ENCODE measurements at regions not wholly inside any gene's neighbourhood (a gene's known extent, or its start where the extent isn't known, plus 50 kb on each side); places are given as distances from the start of the nearest gene placed in this dataset.

GRCh38 chr9:108104991-108105390, 615.4 kb upstream of the KLF4 start:
- H3K4me1 ChIP-seq (ENCODE audit: control insufficient read depth, insufficient read depth, low read length): peaks cover 62% of the 10 kb centered on the region
- H3K9me3 ChIP-seq (ENCODE audit: control insufficient read depth, low read length): no peaks in the 10 kb centered on the region
- H3K36me3 ChIP-seq (ENCODE audit: control insufficient read depth, insufficient read depth, low read length): no peaks in the 10 kb centered on the region
- no peak overlapping the region for H3K9ac ChIP-seq (ENCODE audit: low read length)
- no peak overlapping the region for H3K4me3 ChIP-seq (ENCODE audit: low read length)
- no peaks in the 10 kb centered on the region for H3K27me3 ChIP-seq (ENCODE audit: control insufficient read depth, insufficient read depth, low read length)

- Histone ChIP-seq H3K4me1 (ENCODE audit: control insufficient read depth, insufficient read depth, low read length) (peaks cover 55% of the 10 kb centered on the region), H3K36me3 (ENCODE audit: control insufficient read depth, insufficient read depth, low read length) (no peaks in the 10 kb centered on the region), H3K4me3 (ENCODE audit: low read length) (no peak overlapping the region), H3K9me3 (ENCODE audit: control insufficient read depth, low read length) (no peaks in the 10 kb centered on the region), H3K9ac (ENCODE audit: low read length) (no peak overlapping the region), H3K27me3 (ENCODE audit: control insufficient read depth, insufficient read depth, low read length) (no peaks in the 10 kb centered on the region)
These were observed 613.6 kb upstream of the KLF4 start for GRCh38 chr9:108103046-108103693.

- H3K9ac ChIP-seq (ENCODE audit: low read length): no peak overlapping the region
- peaks cover 53% of the 10 kb centered on the region for H3K4me1 ChIP-seq (ENCODE audit: control insufficient read depth, insufficient read depth, low read length)
- H3K9me3 ChIP-seq (ENCODE audit: control insufficient read depth, low read length): no peaks in the 10 kb centered on the region
- no peak overlapping the region for H3K4me3 ChIP-seq (ENCODE audit: low read length)
- H3K27me3 ChIP-seq (ENCODE audit: control insufficient read depth, insufficient read depth, low read length): no peaks in the 10 kb centered on the region
- H3K36me3 ChIP-seq (ENCODE audit: control insufficient read depth, insufficient read depth, low read length): no peaks in the 10 kb centered on the region
These were observed 611.8 kb upstream of the KLF4 start for GRCh38 chr9:108101410-108101809.

GRCh38 chr9:108100571-108100970, 611.0 kb upstream of the KLF4 start:
- Histone ChIP-seq H3K4me3 (ENCODE audit: low read length) (peak overlapping the region; percentile 10), H3K9me3 (ENCODE audit: control insufficient read depth, low read length) (no peaks in the 10 kb centered on the region), H3K4me1 (ENCODE audit: control insufficient read depth, insufficient read depth, low read length) (peaks cover 46% of the 10 kb centered on the region), H3K9ac (ENCODE audit: low read length) (no peak overlapping the region), H3K27me3 (ENCODE audit: control insufficient read depth, insufficient read depth, low read length) (no peaks in the 10 kb centered on the region), H3K36me3 (ENCODE audit: control insufficient read depth, insufficient read depth, low read length) (no peaks in the 10 kb centered on the region)

GRCh38 chr9:108099854-108100253, 610.3 kb upstream of the KLF4 start:
- no peak overlapping the region for H3K9ac ChIP-seq (ENCODE audit: low read length)
- H3K27me3 ChIP-seq (ENCODE audit: control insufficient read depth, insufficient read depth, low read length): no peaks in the 10 kb centered on the region
- H3K9me3 ChIP-seq (ENCODE audit: control insufficient read depth, low read length): no peaks in the 10 kb centered on the region
- H3K36me3 ChIP-seq (ENCODE audit: control insufficient read depth, insufficient read depth, low read length): no peaks in the 10 kb centered on the region
- no peak overlapping the region for H3K4me3 ChIP-seq (ENCODE audit: low read length)
- H3K4me1 ChIP-seq (ENCODE audit: control insufficient read depth, insufficient read depth, low read length): peaks cover 46% of the 10 kb centered on the region

GRCh38 chr9:108095496-108095895, 605.9 kb upstream of the KLF4 start:
- peaks cover 31% of the 10 kb centered on the region for H3K4me1 ChIP-seq (ENCODE audit: control insufficient read depth, insufficient read depth, low read length)
- no peaks in the 10 kb centered on the region for H3K36me3 ChIP-seq (ENCODE audit: control insufficient read depth, insufficient read depth, low read length)
- H3K9me3 ChIP-seq (ENCODE audit: control insufficient read depth, low read length): no peaks in the 10 kb centered on the region
- no peaks in the 10 kb centered on the region for H3K27me3 ChIP-seq (ENCODE audit: control insufficient read depth, insufficient read depth, low read length)
- no peak overlapping the region for H3K9ac ChIP-seq (ENCODE audit: low read length)
- no peak overlapping the region for H3K4me3 ChIP-seq (ENCODE audit: low read length)

GRCh38 chr9:108094676-108094993, 605.1 kb upstream of the KLF4 start:
- Histone ChIP-seq H3K9ac (ENCODE audit: low read length) (no peak overlapping the region), H3K27me3 (ENCODE audit: control insufficient read depth, insufficient read depth, low read length) (no peaks in the 10 kb centered on the region), H3K36me3 (ENCODE audit: control insufficient read depth, insufficient read depth, low read length) (no peaks in the 10 kb centered on the region), H3K4me1 (ENCODE audit: control insufficient read depth, insufficient read depth, low read length) (peaks cover 24% of the 10 kb centered on the region), H3K9me3 (ENCODE audit: control insufficient read depth, low read length) (no peaks in the 10 kb centered on the region), H3K4me3 (ENCODE audit: low read length) (no peak overlapping the region)

GRCh38 chr9:108093773-108094675, 604.5 kb upstream of the KLF4 start:
- Histone ChIP-seq H3K9me3 (ENCODE audit: control insufficient read depth, low read length) (no peaks in the 10 kb centered on the region), H3K36me3 (ENCODE audit: control insufficient read depth, insufficient read depth, low read length) (no peaks in the 10 kb centered on the region), H3K9ac (ENCODE audit: low read length) (no peak overlapping the region), H3K4me3 (ENCODE audit: low read length) (no peak overlapping the region), H3K4me1 (ENCODE audit: control insufficient read depth, insufficient read depth, low read length) (peaks cover 20% of the 10 kb centered on the region), H3K27me3 (ENCODE audit: control insufficient read depth, insufficient read depth, low read length) (no peaks in the 10 kb centered on the region)

- no peaks in the 10 kb centered on the region for H3K36me3 ChIP-seq (ENCODE audit: control insufficient read depth, insufficient read depth, low read length)
- peaks cover 5% of the 10 kb centered on the region for H3K4me1 ChIP-seq (ENCODE audit: control insufficient read depth, insufficient read depth, low read length)
- H3K9ac ChIP-seq (ENCODE audit: low read length): no peak overlapping the region
- H3K4me3 ChIP-seq (ENCODE audit: low read length): no peak overlapping the region
- no peaks in the 10 kb centered on the region for H3K27me3 ChIP-seq (ENCODE audit: control insufficient read depth, insufficient read depth, low read length)
- H3K9me3 ChIP-seq (ENCODE audit: control insufficient read depth, low read length): no peaks in the 10 kb centered on the region
These were observed 599.3 kb upstream of the KLF4 start for GRCh38 chr9:108088916-108089315.

GRCh38 chr9:108087781-108088180, 598.2 kb upstream of the KLF4 start:
- no peaks in the 10 kb centered on the region for H3K36me3 ChIP-seq (ENCODE audit: control insufficient read depth, insufficient read depth, low read length)
- no peak overlapping the region for H3K9ac ChIP-seq (ENCODE audit: low read length)
- H3K9me3 ChIP-seq (ENCODE audit: control insufficient read depth, low read length): no peaks in the 10 kb centered on the region
- no peaks in the 10 kb centered on the region for H3K27me3 ChIP-seq (ENCODE audit: control insufficient read depth, insufficient read depth, low read length)
- H3K4me3 ChIP-seq (ENCODE audit: low read length): no peak overlapping the region
- H3K4me1 ChIP-seq (ENCODE audit: control insufficient read depth, insufficient read depth, low read length): no peaks in the 10 kb centered on the region

GRCh38 chr9:108086624-108087023, 597.1 kb upstream of the KLF4 start:
- no peaks in the 10 kb centered on the region for H3K36me3 ChIP-seq (ENCODE audit: control insufficient read depth, insufficient read depth, low read length)
- H3K27me3 ChIP-seq (ENCODE audit: control insufficient read depth, insufficient read depth, low read length): no peaks in the 10 kb centered on the region
- no peaks in the 10 kb centered on the region for H3K9me3 ChIP-seq (ENCODE audit: control insufficient read depth, low read length)
- no peak overlapping the region for H3K4me3 ChIP-seq (ENCODE audit: low read length)
- no peaks in the 10 kb centered on the region for H3K4me1 ChIP-seq (ENCODE audit: control insufficient read depth, insufficient read depth, low read length)
- no peak overlapping the region for H3K9ac ChIP-seq (ENCODE audit: low read length)

- Histone ChIP-seq H3K4me3 (ENCODE audit: low read length) (no peak overlapping the region), H3K9me3 (ENCODE audit: control insufficient read depth, low read length) (no peaks in the 10 kb centered on the region), H3K27me3 (ENCODE audit: control insufficient read depth, insufficient read depth, low read length) (no peaks in the 10 kb centered on the region), H3K9ac (ENCODE audit: low read length) (no peak overlapping the region), H3K4me1 (ENCODE audit: control insufficient read depth, insufficient read depth, low read length) (no peaks in the 10 kb centered on the region), H3K36me3 (ENCODE audit: control insufficient read depth, insufficient read depth, low read length) (no peaks in the 10 kb centered on the region)
These were observed 595.7 kb upstream of the KLF4 start for GRCh38 chr9:108085294-108085693.

Measured in mucosa of stomach (tissue), 1 donor.